ENCODE measurements at regions not wholly inside any gene's neighbourhood (a gene's known extent, or its start where the extent isn't known, plus 50 kb on each side); places are given as distances from the start of the nearest gene placed in this dataset.

GRCh38 chr16:9661336-9662017, 520.8 kb downstream of the GRIN2A start (continued):
- TF ChIP-seq RREB1 (CRISPR knock-in tag; IDR thresholded peaks at IDR 0.05) (no peak), PHF8 (IDR thresholded peaks at IDR 0.05; ENCODE audit: borderline replicate concordance, low read length) (no peak), TFE3 (CRISPR knock-in tag; IDR thresholded peaks at IDR 0.05) (no peak), TCF7 (IDR thresholded peaks at IDR 0.05; ENCODE audit: borderline replicate concordance) (no peak), SRSF7 (optimal IDR thresholded peaks at IDR 0.05; ENCODE audit: low read depth, low read length) (no peak), ZNF316 (IDR thresholded peaks at IDR 0.05) (no peak), SUPT5H (IDR thresholded peaks at IDR 0.05) (no peak), SAP30 (IDR thresholded peaks at IDR 0.05; ENCODE audit: borderline replicate concordance, insufficient read depth, low read depth, low read length, poor library complexity, severe bottlenecking) (no peak), RBM17 (IDR thresholded peaks at IDR 0.05; ENCODE audit: borderline replicate concordance, low read depth, low read length) (no peak), TRIM24 (IDR thresholded peaks at IDR 0.05) (no peak)
